HEK293 (cell line): ENCODE measurements at regions not wholly inside any gene's neighbourhood (a gene's known extent, or its start where the extent isn't known, plus 50 kb on each side); places are given as distances from the start of the nearest gene placed in this dataset.

Experiments used
- CTCF ChIP-seq: fragments of 450-650 bp; formaldehyde crosslinking; IDR thresholded peaks from 2 replicates; pipeline ENCODE4 v1.5.1; 2016; ENCODE audit warnings: missing biosample characterization, missing genetic modification characterization
- KLF9 ChIP-seq: fragments of 450-650 bp; formaldehyde crosslinking; IDR thresholded peaks from 2 replicates; pipeline ENCODE4 v1.5.1; 2016; ENCODE audit warnings: missing biosample characterization, missing genetic modification characterization, low read depth
- PRDM1 ChIP-seq: fragments of 450-650 bp; formaldehyde crosslinking; IDR thresholded peaks from 2 replicates; pipeline ENCODE4; 2016; ENCODE audit warnings: missing biosample characterization, missing genetic modification characterization
- ZBTB44 ChIP-seq: fragments of 450-650 bp; IDR thresholded peaks from 2 replicates; pipeline ENCODE4 v1.5.1; 2018; ENCODE audit warnings: missing biosample characterization, mild to moderate bottlenecking, missing genetic modification characterization
- ZBTB7A ChIP-seq: fragments of 450-650 bp; formaldehyde crosslinking; IDR thresholded peaks from 2 replicates; pipeline ENCODE4 v1.5.1; 2016; ENCODE audit warnings: low read depth, missing biosample characterization, missing genetic modification characterization
- ZNF133 ChIP-seq: fragments of 450-650 bp; formaldehyde crosslinking; IDR thresholded peaks from 2 replicates; pipeline ENCODE4 v1.5.1; 2016; ENCODE audit warnings: missing biosample characterization, missing genetic modification characterization
- ZNF2 ChIP-seq: fragments of 450-650 bp; formaldehyde crosslinking; IDR thresholded peaks from 2 replicates; pipeline ENCODE4 v1.5.1; 2016; ENCODE audit warnings: missing biosample characterization, missing genetic modification characterization
- ZNF223 ChIP-seq: fragments of 450-650 bp; formaldehyde crosslinking; IDR thresholded peaks from 2 replicates; pipeline ENCODE4 v1.5.1; 2016; ENCODE audit warnings: missing biosample characterization, missing genetic modification characterization
- ZNF26 ChIP-seq: fragments of 450-650 bp; formaldehyde crosslinking; IDR thresholded peaks from 2 replicates; pipeline ENCODE4 v1.5.1; 2016; ENCODE audit warnings: missing biosample characterization, missing genetic modification characterization
- ZNF354C ChIP-seq: fragments of 450-650 bp; formaldehyde crosslinking; IDR thresholded peaks from 2 replicates; pipeline ENCODE4 v1.5.1; 2016; ENCODE audit warnings: missing biosample characterization, missing genetic modification characterization, low read depth, borderline replicate concordance
- ZNF610 ChIP-seq: fragments of 450-650 bp; formaldehyde crosslinking; IDR thresholded peaks from 2 replicates; pipeline ENCODE4 v1.5.1; 2016; ENCODE audit warnings: missing biosample characterization, missing genetic modification characterization, borderline replicate concordance
- ZNF707 ChIP-seq: fragments of 450-650 bp; formaldehyde crosslinking; IDR thresholded peaks from 2 replicates; pipeline ENCODE4 v1.5.1; 2016; ENCODE audit warnings: missing biosample characterization, missing genetic modification characterization
- ZNF747 ChIP-seq: fragments of 450-650 bp; formaldehyde crosslinking; IDR thresholded peaks from 2 replicates; pipeline ENCODE4 v1.5.1; 2016; ENCODE audit warnings: missing biosample characterization, missing genetic modification characterization
- TF ChIP-seq, protein P1 (sequence below): fragments of 450-650 bp; formaldehyde crosslinking; IDR thresholded peaks from 2 replicates; pipeline ENCODE4 v1.5.1; 2016; ENCODE audit warnings: missing biosample characterization, missing genetic modification characterization, low read depth

DNA sequence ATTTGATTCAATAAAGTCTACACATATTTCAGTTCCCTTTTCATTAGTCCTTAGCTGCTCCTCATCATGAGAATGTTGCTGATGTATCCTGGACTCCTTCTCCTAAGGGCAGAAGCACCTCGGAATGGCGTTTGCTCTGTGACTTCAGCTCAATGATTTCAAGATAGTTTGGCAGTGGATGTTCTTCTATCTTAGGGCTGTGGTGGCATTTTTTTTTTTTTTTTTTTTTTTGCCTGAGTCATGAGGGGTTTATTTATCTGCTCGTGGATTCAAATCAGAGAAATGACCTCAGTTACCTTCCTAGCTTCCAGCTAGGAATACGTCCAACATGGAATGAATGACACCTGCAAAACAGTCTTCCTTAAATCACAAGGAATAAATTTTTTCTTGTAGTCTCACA is 220.0 kb upstream of the ZBED5 start:
- TF ChIP-seq CTCF (tag by site-specific recombination) (no peak), KLF9 (tag by site-specific recombination) (no peak), ZNF610 (tag by site-specific recombination) (no peak), ZBTB44 (tag by site-specific recombination) (no peak), ZNF2 (no peak), PRDM1 (tag by site-specific recombination) (no peak), ZNF26 (tag by site-specific recombination) (no peak), ZNF354C (tag by site-specific recombination) (no peak), ZNF707 (tag by site-specific recombination) (no peak), ZNF747 (tag by site-specific recombination) (no peak), ZNF133 (tag by site-specific recombination) (no peak), ZNF223 (no peak), ZBTB7A (no peak)
- TF ChIP-seq, protein P1, sequence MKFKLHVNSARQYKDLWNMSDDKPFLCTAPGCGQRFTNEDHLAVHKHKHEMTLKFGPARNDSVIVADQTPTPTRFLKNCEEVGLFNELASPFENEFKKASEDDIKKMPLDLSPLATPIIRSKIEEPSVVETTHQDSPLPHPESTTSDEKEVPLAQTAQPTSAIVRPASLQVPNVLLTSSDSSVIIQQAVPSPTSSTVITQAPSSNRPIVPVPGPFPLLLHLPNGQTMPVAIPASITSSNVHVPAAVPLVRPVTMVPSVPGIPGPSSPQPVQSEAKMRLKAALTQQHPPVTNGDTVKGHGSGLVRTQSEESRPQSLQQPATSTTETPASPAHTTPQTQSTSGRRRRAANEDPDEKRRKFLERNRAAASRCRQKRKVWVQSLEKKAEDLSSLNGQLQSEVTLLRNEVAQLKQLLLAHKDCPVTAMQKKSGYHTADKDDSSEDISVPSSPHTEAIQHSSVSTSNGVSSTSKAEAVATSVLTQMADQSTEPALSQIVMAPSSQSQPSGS (tag by site-specific recombination), result no peak
